NB4 (cell line): ENCODE measurements at regions not wholly inside any gene's neighbourhood (a gene's known extent, or its start where the extent isn't known, plus 50 kb on each side); places are given as distances from the start of the nearest gene placed in this dataset.

ENCODE experiments used
- DNase-seq: peaks from one replicate; pipeline ENCODE4 v3.0.0; 2010; ENCODE audit warnings: low read depth
- H3K4me3 ChIP-seq: one replicate; pipeline ENCODE4 v1.5.1; 2011; ENCODE audit warnings: mild to moderate bottlenecking, low read depth, low read length, moderate library complexity
- MYC ChIP-seq: IDR thresholded peaks from 2 replicates; pipeline ENCODE4 v1.6.1; 2011; ENCODE audit warnings: low read depth, low read length
- POLR2A ChIP-seq: IDR thresholded peaks from 2 replicates; pipeline ENCODE4 v1.6.1; 2011; ENCODE audit warnings: mild to moderate bottlenecking; ENCODE audit not compliant: insufficient read length; ENCODE audit errors: extremely low read depth
- TF ChIP-seq, protein P1 (sequence below): IDR thresholded peaks from 2 replicates; pipeline ENCODE4 v1.6.1; 2011; ENCODE audit warnings: low read depth, low read length
- TF ChIP-seq, protein P2 (sequence below): IDR thresholded peaks from one replicate; pipeline ENCODE4 v1.5.1; 2012; ENCODE audit warnings: low read depth, low read length

DNA sequence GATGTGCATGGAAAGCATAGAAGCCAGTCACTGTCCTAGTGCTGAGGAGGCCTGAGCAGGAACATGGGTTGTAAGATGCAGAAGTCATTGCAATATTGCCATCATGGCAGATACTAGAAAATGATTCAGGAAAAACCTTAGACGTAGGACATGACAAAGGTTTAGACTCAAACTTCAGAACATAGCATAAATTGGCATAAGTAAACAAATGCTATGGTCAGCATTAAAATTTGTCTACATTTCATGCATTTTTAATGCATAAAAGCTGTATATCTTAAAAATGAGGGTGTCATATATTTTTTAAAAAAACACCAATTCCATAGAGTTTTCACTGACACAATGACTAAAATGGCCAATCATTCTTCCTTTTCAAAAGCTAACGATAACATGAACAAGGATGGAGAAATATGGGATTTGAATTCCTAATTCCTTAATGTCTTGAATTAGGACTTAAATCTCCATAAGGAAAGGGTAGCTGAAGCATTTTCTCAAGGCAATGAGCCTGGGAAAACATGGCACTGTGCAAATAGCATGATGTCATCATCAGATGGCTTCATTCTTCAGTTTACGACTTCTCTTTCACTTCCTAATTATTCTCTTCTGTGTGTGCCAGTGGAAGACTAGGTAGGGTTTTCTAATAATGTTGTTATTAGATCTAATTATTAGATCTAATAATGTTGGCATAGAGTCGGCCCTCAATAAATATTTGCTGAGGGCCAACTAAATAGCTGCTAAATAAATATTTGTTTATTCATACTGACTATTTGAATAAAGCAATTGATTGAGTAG is 125.1 kb upstream of the FRG1 start:
- DNase-seq, result no peak
- no peak overlapping the region for H3K4me3 ChIP-seq
- TF ChIP-seq, protein P1, sequence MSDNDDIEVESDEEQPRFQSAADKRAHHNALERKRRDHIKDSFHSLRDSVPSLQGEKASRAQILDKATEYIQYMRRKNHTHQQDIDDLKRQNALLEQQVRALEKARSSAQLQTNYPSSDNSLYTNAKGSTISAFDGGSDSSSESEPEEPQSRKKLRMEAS, result no peak
- TF ChIP-seq MYC (no peak), POLR2A (no peak)
- TF ChIP-seq, protein P2, sequence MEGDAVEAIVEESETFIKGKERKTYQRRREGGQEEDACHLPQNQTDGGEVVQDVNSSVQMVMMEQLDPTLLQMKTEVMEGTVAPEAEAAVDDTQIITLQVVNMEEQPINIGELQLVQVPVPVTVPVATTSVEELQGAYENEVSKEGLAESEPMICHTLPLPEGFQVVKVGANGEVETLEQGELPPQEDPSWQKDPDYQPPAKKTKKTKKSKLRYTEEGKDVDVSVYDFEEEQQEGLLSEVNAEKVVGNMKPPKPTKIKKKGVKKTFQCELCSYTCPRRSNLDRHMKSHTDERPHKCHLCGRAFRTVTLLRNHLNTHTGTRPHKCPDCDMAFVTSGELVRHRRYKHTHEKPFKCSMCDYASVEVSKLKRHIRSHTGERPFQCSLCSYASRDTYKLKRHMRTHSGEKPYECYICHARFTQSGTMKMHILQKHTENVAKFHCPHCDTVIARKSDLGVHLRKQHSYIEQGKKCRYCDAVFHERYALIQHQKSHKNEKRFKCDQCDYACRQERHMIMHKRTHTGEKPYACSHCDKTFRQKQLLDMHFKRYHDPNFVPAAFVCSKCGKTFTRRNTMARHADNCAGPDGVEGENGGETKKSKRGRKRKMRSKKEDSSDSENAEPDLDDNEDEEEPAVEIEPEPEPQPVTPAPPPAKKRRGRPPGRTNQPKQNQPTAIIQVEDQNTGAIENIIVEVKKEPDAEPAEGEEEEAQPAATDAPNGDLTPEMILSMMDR, result no peak

DNA sequence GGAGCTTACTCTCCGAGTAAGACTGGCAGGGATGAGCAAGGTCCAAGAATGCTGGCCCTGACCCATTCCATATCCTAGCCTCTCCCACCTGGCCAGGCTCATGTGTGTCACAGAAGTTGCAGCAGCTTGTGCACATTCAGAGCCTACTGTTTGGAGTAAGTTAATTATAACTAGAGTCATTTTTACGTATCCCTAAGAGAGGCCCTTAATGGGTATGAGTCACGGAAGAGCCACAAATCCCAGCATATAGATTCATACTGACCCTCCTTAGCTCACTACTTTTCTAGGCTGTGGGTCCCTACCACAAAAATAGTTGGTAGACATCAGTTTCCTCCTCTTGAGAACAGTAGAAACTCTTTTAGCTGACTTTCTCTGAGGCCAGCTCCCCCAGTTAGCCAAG is 118.3 kb upstream of the FRG1 start:
- TF ChIP-seq POLR2A, result no peak
- no peak for DNase-seq
- no peak overlapping the region for H3K4me3 ChIP-seq

DNA sequence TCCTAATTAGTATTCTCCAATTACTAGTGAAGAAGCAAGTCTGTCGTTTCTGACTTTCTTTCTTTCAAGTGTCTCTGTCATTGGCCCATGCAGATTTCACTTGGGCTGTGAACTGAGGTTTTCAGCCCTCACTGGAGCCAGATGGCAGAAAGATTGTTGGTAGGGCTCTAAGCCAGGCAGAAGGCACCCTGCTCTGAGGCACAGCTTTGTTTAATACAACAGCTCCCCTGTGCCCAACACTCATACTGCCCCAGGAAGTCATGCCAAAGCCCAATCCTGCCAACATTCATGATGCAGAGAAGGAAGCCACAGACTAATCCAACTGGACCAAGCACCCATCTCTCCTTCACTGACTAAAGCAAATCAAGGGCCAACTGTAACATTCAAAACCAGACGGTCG is 117.1 kb upstream of the FRG1 start:
- no peak overlapping the region for H3K4me3 ChIP-seq
- TF ChIP-seq POLR2A, result no peak
- TF ChIP-seq, protein P1, result no peak
- TF ChIP-seq, protein P2, result no peak
- TF ChIP-seq MYC, result no peak

DNA sequence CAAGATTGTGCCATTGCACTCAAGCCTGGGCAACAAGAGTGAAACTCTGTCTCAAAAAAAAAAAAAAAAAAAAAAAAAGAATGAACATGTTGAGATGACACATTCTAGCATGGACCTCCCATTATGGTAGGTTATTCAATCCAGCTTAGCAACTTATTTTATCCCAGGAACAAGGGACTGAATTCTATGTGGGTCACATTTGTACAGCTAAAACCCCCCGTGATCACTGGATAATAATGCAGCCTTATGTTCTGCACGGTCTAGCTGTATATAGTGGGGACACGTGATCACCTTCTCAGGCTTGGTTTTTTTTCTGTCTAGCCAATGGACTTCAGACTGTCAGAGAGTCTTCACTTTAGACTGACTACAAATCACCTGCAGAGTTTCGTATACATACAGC is 115.2 kb upstream of the FRG1 start:
- no peak for DNase-seq
- H3K4me3 ChIP-seq, result no peak overlapping the region
- TF ChIP-seq POLR2A (no peak), MYC (no peak)
- TF ChIP-seq, protein P2, result no peak
- TF ChIP-seq, protein P1, result no peak

More for the DNA sequence above, 117.1 kb upstream of the FRG1 start:
- DNase-seq, result no peak

DNA sequence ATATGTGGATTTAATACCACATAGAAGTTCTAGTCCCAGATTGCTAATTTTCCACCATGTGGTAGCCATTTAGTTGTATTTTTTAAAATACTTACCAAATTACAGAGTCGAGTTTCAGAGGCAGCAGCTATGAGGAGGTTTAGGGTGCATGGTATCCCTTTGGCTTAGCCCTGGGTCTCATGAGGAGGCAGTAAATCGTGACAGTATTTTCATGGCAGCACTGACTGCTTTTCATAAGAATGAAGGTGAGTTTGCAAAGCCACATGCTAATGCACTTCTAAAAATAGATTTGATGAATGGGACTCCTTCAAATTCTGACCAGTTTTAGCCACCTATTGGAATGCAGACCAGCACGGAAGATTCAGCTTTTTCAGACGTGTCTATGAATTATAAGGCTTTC is 114.0 kb upstream of the FRG1 start:
- no peak overlapping the region for H3K4me3 ChIP-seq
- no peak for DNase-seq
- TF ChIP-seq MYC (no peak), POLR2A (no peak)
- TF ChIP-seq, protein P1, result no peak
- TF ChIP-seq, protein P2, result no peak

- H3K4me3 ChIP-seq, result no peak overlapping the region
- no peak for DNase-seq
- TF ChIP-seq MYC, result no peak
- TF ChIP-seq, protein P2, result no peak
- TF ChIP-seq, protein P1, result no peak
- no peak for TF ChIP-seq POLR2A
These were observed 112.5 kb upstream of the FRG1 start for GRCh38 chr4:189828081-189828697.
